ENCODE measurements at regions not wholly inside any gene's neighbourhood (a gene's known extent, or its start where the extent isn't known, plus 50 kb on each side); places are given as distances from the start of the nearest gene placed in this dataset.
"Not testable (repeated sequence)": the region's sequence is repeated elsewhere in the genome, so short reads cannot be mapped to it uniquely, and the experiment has no call there.

DNA sequence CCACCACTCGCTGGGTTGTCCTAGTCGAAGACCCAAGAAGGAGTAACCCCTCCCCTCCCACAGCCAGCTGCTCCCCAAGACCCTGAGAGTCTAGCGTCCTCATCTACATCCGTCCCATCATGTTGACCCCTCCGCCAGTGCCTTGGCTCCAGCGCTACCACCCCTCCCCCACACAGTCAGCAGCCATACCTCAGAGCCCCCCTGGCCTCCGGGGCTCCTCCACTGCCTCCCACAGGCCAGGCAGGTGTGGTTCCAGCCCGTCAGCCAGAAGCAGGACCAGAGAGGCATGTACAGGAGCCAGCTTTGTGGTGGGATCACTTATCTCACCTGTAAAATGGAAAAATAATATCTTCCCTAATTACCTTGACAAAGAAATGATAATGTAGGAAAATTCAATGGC, 51.5 kb upstream of the PHF21B start:
- DNase-seq = no peak

DNA sequence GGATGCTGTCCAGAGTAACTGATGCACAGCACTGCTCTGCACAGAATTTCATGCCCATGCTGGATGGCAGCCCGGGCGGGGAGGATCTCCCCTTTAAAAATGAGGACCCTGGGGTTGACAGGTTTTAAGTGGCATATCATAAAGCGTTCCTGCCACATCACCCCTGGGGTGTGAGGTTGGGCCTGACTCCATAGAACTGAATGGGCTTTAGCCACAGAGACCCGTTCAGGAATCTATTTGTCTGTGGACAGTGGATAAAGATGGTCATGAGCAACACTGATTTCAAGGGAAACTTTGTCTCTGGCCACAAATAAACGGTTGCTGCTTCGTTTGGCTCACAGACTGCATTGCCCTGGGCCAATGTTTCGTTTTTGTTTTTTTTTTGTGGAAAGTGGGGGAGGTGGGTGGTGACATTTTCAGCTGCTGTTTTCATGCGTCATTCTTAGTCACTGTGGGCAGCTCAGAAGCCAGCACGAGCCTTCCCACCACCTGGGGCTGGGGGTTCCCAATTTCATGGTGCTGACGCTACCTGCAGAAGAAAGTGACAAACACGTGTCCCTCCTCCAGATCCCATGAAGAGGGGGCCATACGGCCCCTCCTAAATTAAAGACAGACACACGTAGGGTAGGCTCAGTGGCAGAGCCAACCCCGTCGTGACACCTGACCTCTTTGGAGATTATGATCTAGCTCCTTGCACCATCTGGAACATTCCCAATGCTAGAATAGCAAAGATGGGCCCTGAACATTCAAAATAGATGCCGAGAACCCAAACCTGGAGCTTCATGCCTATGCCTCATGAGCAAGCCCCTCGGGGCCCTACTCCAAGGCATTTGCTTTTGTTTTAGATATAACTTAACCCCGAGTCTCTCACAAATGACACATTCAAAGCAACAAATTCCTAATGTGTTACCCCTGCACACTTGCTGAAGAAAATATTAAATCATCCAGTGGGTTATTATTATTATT, 54.8 kb upstream of the PHF21B start:
- DNase-seq = no peak

DNA sequence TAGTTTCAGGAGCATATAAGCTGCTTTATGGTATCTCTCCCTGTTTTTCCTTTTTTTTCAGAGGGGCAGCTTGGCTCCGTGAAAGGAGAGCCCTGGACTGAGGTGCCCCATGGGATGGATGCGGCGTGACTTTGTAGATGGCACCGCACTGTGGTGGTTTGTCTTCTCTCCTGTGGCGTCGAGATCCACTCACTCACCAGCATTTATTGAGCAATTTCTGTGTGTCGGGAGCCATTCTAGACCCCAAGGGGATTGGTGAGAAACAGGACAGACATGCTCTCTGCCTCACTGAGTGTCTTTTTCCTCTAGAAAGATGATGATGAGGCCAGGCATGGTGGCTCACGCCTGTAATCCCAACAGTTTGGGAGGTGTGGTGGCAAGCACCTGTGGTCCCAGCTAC, 55.9 kb upstream of the PHF21B start:
- no peak for DNase-seq

DNA sequence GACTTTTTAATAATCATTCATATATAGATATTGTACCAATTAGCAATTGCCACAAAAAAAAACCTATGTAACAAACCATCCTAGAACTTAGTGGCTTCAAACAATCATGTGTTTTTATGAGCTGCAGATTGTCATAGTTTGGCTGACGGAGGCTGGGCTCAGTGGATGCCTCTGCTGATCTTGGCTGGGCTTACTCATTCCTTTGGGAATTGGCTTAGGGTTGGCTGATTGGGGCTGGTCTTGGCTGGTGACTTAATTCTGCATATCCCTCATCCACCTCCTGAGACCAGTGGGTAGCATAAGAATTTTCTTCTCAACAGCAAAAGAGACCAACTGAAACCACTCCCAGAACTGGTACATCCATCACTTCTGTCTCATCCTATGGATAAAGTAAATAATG, 57.9 kb upstream of the PHF21B start:
- no peak for DNase-seq

- DNase-seq = no peak
Measured at GRCh38 chr22:45069925-45070324, 60.1 kb upstream of the PHF21B start.

DNA sequence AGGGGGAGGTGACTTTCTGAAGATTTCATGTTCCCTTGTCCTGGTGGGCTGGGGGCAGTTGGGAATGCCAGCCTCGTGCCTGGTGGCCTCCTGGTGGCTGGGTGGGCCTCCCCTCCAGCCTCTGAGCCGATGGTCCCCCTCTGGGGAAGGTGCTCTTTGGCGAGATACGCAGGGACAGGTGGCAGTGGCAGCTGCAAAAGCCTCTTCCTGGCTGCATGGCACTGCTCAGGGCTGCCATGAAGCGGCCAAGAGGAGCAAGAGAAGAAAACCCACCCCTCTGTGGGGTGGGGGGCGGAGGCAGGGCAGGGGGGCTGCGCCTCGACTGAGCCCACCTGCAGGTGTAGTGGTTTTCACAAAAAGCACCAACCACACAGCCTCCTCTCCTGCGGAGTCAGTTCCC, 61.8 kb upstream of the PHF21B start:
- DNase-seq = no peak

DNA sequence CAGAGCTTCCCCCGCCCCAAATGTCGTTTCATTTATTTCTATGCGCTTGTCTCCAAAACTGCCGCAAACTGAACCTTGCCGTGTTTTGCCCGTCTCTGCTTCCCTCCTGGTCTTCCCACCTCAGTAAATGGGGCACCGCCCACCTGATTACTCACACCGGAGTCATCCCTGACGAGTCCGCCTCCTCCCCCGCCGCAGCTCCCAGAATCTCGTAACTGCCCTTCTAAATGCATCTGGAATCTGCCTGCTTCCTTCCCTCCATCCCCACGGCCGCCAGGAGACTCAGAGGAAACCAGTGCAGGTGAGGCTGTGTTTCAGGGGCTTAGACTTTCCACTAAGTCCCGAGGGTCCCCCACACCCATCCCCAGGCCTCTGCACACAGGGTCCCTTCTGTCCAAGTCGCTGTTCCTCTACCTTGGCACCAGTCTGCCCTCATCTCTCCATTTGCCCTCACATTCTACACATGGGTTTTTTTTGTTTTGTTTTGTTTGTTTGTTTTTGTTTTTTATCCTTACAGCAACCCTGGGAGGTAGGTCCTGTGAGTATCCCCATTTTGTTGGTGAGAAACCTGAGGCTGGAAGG, 62.6 kb upstream of the PHF21B start:
- no peak for DNase-seq

GRCh38 chr22:45073064-45073463, 63.3 kb upstream of the PHF21B start:
- no peak for DNase-seq

- DNase-seq = no peak
Measured at GRCh38 chr22:45077286-45077685, 67.5 kb upstream of the PHF21B start.

DNA sequence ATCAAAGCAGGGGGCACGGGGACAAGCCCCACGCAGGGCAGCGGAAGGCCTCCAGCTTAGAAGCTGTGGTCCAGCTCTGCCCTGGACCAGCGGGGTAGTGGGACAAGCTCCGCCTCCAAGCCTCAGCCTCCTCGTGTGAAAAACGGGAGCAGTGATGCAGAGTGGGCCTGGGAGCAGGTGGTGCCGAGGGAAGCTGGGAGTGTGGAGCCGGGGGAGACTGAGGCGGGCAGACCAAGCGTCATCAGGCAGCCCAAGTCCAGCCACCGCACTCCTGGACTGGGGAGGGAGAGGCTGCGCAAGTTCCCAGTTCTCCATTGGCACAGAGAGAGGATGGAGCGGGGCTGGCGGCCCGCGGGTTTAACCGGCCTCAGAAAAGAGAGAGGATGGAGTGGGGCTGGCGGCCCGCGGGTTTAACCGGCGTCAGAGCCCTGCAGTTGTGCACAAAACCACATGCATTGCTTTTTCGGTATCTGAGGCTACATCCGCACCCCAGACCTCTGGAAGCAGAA, 68.1 kb upstream of the PHF21B start:
- no peak for DNase-seq

- DNase-seq = no peak
Measured at GRCh38 chr22:45082795-45083194, 73.0 kb upstream of the PHF21B start.

GRCh38 chr22:45083659-45084305, 74.0 kb upstream of the PHF21B start:
- no peak for DNase-seq

DNA sequence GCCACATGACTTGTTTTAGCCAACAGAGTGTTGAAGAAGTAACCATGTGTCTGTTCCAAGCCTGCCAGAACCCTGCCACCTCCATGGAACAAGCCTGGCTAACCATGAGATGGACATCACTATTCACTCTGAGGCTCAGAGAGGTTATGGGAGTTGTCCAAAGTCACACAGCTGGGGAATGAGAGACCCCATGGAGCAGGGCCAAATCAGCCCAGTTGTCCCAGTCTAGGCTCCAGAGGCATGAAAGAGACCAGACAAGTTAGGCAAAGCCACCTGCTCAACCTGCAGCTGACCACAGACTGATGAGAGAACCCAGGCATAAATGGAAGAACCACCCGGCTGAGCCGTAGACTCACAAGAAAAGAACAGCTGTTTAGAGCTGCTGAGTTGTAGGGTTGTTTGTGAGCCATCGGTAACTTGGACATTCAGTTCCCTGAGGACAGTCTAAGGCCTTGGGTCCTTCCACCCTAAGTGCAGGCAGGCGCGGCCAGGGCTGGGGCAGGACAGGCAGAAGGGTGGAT, 74.7 kb upstream of the PHF21B start:
- DNase-seq = no peak

DNA sequence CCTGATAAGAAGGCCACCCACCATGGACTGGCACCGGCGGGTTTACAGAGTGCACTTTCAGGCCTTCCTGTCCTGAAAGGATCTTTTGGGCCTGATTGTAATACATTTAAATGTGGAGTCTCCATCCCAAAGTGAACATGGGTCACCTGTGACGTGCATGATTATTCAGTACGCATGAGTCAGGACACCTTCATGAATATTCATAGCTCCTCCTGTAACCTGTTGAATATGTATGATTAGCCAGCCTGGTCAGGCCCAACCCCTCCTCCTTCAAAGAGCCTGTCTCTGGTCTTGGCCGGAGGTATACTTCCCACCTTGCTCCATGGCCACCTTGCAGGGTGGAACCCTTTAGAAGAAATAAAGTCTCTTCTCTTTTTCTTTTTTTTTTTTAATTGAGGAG, 75.9 kb upstream of the NUP50 start:
- no peak for DNase-seq

DNA sequence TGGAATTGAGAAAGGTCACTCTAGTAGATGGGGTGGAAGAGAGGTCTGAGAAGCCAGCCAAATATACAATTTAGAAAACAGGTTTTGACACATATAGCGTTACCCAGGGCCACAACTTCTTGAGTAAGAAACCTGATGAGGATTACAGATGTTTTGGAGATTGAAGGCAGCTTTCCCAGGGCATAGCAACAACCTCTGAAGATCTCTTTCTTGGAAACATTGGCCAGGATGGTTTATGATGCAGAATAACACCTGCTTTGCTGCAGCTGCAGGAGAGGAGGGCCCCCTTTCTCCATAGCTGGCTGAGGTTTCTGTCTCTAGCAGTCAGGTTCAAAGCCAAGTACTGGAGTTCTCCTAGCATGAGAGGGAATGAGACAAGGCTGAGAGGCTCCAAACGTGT, 75.1 kb upstream of the NUP50 start:
- no peak for DNase-seq

DNA sequence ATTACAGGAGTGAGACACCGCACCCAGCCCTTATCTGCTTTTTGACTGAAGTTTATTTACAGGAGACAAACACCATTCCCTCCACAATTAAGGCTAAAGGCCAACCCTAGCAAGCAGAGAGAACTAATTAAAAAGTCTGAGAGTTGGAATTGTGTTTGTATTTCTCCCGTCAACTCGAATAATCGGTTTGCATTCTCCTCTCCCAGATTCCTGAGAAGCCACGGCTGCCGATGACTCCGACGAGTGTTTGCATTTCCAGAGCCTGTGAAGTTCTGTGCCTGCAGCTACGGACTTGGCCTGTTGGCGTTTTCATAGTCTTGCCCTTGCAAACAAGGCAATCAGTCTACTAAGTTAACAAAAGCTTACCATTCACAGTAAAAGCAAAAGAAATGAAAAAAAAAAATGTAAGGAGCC, 73.2 kb upstream of the NUP50 start:
- no peak for DNase-seq

DNA sequence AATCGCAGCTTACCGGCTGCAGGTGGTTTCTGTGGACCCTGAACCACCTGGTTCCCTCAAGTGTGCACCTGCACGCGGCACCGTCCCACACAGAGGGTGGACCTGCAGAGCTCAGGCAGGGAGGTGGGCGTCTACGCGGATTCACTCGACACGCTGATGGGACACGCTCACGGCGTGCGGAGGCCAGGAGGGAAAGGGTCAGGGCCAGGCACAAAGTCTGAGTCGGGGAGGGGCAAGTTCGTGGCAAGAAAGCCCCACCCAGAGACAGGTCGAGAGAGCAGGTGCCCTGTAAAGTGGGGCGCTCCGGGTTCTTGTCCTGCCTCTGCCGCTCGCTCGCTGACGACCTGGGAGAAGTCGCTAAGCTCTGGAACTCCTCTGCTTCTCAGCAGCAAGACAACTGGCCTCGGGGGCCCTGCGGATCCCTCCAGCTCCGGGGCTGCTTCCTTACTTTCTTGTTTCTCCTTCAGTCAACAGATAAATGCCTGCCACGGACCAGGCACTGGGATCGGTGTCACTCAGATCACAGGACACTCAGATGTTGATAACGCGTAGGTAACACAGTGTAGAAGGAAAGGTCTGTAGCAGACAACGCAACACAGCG, 72.4 kb upstream of the NUP50 start:
- no peak for DNase-seq

DNA sequence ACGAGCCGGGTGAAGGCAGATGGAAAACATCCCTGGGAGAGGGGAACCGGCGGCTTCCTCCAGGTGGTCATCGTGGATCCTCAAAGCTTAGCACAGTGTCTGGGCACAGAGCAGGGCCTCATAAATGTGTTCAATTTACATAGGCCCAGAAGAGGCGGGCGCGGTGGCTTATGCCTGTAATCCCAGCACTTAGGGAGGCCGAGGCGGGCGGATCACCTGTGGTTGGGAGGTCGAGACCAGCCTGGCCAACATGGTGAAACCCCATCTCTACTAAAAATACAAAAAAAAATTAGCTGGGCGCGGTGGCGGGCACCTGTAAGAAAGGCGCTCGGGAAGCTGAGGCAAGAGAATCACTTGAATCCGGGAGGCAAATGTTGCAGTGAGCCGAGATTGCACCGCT, 71.8 kb upstream of the NUP50 start:
- DNase-seq = not testable (repeated sequence)

GRCh38 chr22:45092644-45093043, 71.1 kb upstream of the NUP50 start:
- DNase-seq = no peak

- DNase-seq = no peak
Measured at GRCh38 chr22:45093609-45094008, 70.1 kb upstream of the NUP50 start.

- no peak for DNase-seq
Measured at GRCh38 chr22:45094081-45094720, 69.5 kb upstream of the NUP50 start.

GRCh38 chr22:45094825-45095224, 68.9 kb upstream of the NUP50 start:
- no peak for DNase-seq

Data from muscle of arm (tissue), 1 donor.